ENCODE measurements at regions not wholly inside any gene's neighbourhood (a gene's known extent, or its start where the extent isn't known, plus 50 kb on each side); places are given as distances from the start of the nearest gene placed in this dataset.

- no peak for DNase-seq
- no peaks in the 10 kb centered on the region for H3K36me3 ChIP-seq
- H3K4me1 ChIP-seq: peaks cover 10 to 30% of the 10 kb centered on the region in 2 donors
- no peak overlapping the region for H3K4me3 ChIP-seq
- no peaks in the 10 kb centered on the region for H3K9me3 ChIP-seq
- ATAC-seq: no peak
- TF ChIP-seq, protein P1, sequence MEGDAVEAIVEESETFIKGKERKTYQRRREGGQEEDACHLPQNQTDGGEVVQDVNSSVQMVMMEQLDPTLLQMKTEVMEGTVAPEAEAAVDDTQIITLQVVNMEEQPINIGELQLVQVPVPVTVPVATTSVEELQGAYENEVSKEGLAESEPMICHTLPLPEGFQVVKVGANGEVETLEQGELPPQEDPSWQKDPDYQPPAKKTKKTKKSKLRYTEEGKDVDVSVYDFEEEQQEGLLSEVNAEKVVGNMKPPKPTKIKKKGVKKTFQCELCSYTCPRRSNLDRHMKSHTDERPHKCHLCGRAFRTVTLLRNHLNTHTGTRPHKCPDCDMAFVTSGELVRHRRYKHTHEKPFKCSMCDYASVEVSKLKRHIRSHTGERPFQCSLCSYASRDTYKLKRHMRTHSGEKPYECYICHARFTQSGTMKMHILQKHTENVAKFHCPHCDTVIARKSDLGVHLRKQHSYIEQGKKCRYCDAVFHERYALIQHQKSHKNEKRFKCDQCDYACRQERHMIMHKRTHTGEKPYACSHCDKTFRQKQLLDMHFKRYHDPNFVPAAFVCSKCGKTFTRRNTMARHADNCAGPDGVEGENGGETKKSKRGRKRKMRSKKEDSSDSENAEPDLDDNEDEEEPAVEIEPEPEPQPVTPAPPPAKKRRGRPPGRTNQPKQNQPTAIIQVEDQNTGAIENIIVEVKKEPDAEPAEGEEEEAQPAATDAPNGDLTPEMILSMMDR (IDR thresholded peaks at IDR 0.05): no peak
- no peak overlapping the region for H3K27ac ChIP-seq
- intact Hi-C loops (cut with DNase I): no loop called here
- no peaks in the 10 kb centered on the region for H3K27me3 ChIP-seq
Observed at GRCh38 chr10:3723766-3724165, 61.2 kb downstream of the KLF6 start.

DNA sequence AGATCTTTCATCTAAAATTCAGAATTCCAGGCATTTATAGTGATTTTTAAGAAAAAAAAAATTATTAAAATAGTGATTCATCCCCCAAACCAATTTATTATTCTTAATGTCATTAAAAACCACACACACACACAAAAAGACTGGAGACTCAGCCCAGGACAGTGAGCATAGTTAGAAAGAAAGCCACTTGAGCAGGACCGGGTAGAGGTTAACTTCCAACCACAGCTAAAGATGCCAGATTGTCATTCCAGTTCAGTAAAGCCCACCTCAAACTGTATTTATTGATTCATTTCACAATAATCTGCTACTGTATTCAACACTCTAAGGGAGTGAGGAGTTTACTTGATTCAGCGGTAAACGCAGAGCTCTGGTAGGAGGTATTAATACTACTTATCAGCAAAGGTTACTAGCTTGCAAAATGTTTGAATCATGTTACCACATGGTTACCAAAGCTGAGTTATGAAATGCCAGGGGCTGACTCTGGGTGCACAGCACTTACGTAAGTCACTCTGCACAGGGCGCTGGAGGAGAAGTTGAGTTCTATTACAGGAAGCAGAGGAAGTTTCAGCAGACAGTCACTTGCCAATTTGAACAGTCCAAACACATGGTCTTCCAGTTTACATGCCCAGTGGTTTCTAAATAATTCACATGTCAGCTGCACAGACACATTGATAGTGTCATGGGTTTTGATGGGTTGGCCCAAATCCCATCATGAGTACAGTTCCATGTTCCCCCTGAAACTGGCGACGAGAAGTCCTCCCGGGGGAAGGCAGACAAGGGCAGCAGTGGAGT, 64.6 kb downstream of the KLF6 start:
- peak overlapping the region; percentile 62 to 82 for H3K27ac ChIP-seq
- H3K36me3 ChIP-seq: no peaks in the 10 kb centered on the region
- TF ChIP-seq, protein P1 (IDR thresholded peaks at IDR 0.05): no peak
- H3K9me3 ChIP-seq: no peaks in the 10 kb centered on the region
- ATAC-seq (peak; percentile 90), DNase-seq (peak in 2 of 4 donors; percentile 32 to 79)
- no peaks in the 10 kb centered on the region for H3K27me3 ChIP-seq
- peaks cover 10 to 32% of the 10 kb centered on the region in 2 donors for H3K4me1 ChIP-seq
- no peak overlapping the region for H3K4me3 ChIP-seq
- intact Hi-C loops (cut with DNase I): no loop called here

DNA sequence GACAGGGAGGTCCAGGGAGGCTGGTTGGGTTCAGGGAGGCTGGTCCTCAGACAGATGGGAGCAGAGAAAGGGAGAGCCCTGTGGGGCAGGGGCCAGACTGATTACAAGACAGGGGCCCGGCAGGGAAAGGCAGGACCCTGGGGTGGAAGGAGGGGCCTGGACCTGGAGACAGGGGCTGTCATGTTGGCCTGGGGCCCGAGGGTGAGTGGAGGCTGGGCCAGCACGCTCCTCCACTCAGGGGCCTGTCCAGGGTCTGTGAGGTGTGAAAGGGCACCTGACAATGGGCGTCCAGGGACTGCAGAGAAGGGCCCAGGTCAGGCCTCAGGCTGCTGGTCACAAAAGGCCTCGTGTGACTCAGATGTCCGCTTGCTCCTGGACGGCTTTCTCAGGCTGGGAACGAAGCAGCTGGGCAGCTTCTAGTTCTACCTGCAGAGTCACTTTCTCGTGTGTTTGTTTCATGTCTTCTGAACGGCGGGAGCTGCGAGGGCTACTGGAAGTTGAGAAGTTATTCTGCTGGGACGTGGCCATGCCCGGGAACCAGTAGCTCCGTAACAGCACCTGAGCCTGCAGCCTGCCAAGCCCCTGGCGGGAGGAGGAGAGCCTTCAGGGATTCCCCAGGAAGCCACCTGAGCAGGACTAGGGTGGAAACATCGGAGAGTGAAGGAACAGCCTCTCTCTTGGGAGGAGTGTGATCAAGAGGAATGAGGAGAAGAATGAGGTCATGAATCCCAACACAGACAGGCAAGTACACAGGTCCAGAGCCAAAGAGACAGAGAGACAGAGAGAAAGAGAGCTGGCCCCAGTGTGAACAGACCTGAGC, 65.8 kb downstream of the KLF6 start:
- TF ChIP-seq, protein P1 (IDR thresholded peaks at IDR 0.05): no peak
- no peak overlapping the region for H3K27ac ChIP-seq
- ATAC-seq: peak; percentile 30
- H3K36me3 ChIP-seq: no peaks in the 10 kb centered on the region
- peaks cover 10 to 44% of the 10 kb centered on the region in 2 donors for H3K4me1 ChIP-seq
- no peaks in the 10 kb centered on the region for H3K9me3 ChIP-seq
- no peaks in the 10 kb centered on the region for H3K27me3 ChIP-seq
- peak in 1 of 4 donors; percentile 60 for DNase-seq
- no peak overlapping the region for H3K4me3 ChIP-seq
- intact Hi-C loops (cut with DNase I): no loop called here

DNA sequence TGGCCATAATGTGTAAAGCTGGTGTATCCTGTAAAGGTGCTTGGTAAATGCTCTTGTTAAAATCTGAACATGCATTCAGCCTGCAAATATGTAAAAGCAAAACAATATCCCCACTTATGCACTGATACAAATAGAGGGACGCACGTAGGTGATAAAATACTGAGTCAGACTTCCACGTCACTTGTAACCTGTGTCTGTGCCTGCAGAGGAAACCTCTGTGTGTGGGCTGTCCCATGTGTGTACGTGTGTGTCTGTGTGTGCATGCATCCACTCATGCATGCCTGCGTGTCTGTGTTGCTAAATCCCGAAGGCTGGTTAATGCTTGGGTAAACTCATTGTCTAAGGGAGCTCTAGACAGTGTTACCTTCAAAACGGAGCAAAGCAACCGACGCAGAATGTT, 68.9 kb downstream of the KLF6 start:
- no peaks in the 10 kb centered on the region for H3K36me3 ChIP-seq
- H3K27me3 ChIP-seq: no peaks in the 10 kb centered on the region
- peaks cover 10 to 27% of the 10 kb centered on the region in 2 donors for H3K4me1 ChIP-seq
- peaks cover 0 to 10% of the 10 kb centered on the region in 2 donors for H3K9me3 ChIP-seq
- no peak overlapping the region for H3K4me3 ChIP-seq
- ATAC-seq: no peak
- H3K27ac ChIP-seq: no peak overlapping the region
- no peak for DNase-seq
- TF ChIP-seq, protein P1 (IDR thresholded peaks at IDR 0.05): no peak
- intact Hi-C loops (cut with DNase I): no loop called here

GRCh38 chr10:3714967-3715366, 70.0 kb downstream of the KLF6 start:
- peaks cover 0 to 10% of the 10 kb centered on the region in 2 donors for H3K9me3 ChIP-seq
- peaks cover 0 to 17% of the 10 kb centered on the region in 2 donors for H3K4me1 ChIP-seq
- no peaks in the 10 kb centered on the region for H3K27me3 ChIP-seq
- no peak overlapping the region for H3K4me3 ChIP-seq
- TF ChIP-seq, protein P1 (IDR thresholded peaks at IDR 0.05): no peak
- DNase-seq (no peak), ATAC-seq (no peak)
- no peak overlapping the region for H3K27ac ChIP-seq
- intact Hi-C loops (cut with DNase I): no loop called here
- H3K36me3 ChIP-seq: no peaks in the 10 kb centered on the region
